B cell (primary cell): ENCODE measurements at regions not wholly inside any gene's neighbourhood (a gene's known extent, or its start where the extent isn't known, plus 50 kb on each side); places are given as distances from the start of the nearest gene placed in this dataset.

Experiments
- CTCF ChIP-seq: fragments of 200-600 bp; IDR thresholded peaks from one replicate; pipeline ENCODE4 v1.8.0; 2022; ENCODE audit warnings: antibody characterized with exemption, mild to moderate bottlenecking
- EZH2 ChIP-seq: IDR thresholded peaks from 2 replicates; pipeline ENCODE4 v1.6.1; 2012; ENCODE audit warnings: borderline replicate concordance, low read depth, mild to moderate bottlenecking, moderate library complexity, low read length; ENCODE audit not compliant: insufficient read depth, poor library complexity, severe bottlenecking

- TF ChIP-seq EZH2 = no peak
- TF ChIP-seq CTCF = no peak
Measured at GRCh38 chr1:172814428-172814827, 155.5 kb downstream of the FASLG start.
